OCI-LY7 (cell line): ENCODE measurements at regions not wholly inside any gene's neighbourhood (a gene's known extent, or its start where the extent isn't known, plus 50 kb on each side); places are given as distances from the start of the nearest gene placed in this dataset.
"Not testable (repeated sequence)": the region's sequence is repeated elsewhere in the genome, so short reads cannot be mapped to it uniquely, and the experiment has no call there.

Experiments
- BruUV-seq: library from RNA; stranded (reverse); fragments of 400-500 nt; replicated peaks from 2 replicates; lab custom pipeline; 2021; lab: Mats Ljungman, UMichigan
- CTCF ChIA-PET: fragments of 300-600 bp; sonication (Branson Sonifier 250); formaldehyde crosslinking; loops from one replicate; lab custom pipeline; 2022; ENCODE audit warnings: antibody characterized with exemption; ENCODE audit not compliant: unreplicated experiment; lab: Charles Lee
- POLR2A ChIA-PET: fragments of 300-600 bp; sonication (Branson Sonifier 250); formaldehyde crosslinking; loops from one replicate; lab custom pipeline; 2022; ENCODE audit warnings: antibody characterized with exemption; lab: Charles Lee
- DNase-seq: peaks from one replicate; pipeline ENCODE4 v3.0.0-alpha.2; 2015; ENCODE audit warnings: low spot score
- H2AFZ ChIP-seq: fragments of 200-600 bp; sonication (generic), shearing (Covaris generic); 2 replicates; pipeline ENCODE4 v1.6.1; 2014; ENCODE audit warnings: mild to moderate bottlenecking, antibody characterized with exemption, low read length, moderate library complexity
- H3K27ac ChIP-seq: fragments of 200-600 bp; sonication (generic); 2 replicates; pipeline ENCODE4 v1.5.1; 2014; ENCODE audit warnings: mixed run types, low read depth, mild to moderate bottlenecking, moderate library complexity, low read length, inconsistent platforms; ENCODE audit not compliant: poor library complexity, severe bottlenecking
- H3K36me3 ChIP-seq: fragments of 200-600 bp; sonication (generic); 2 replicates; pipeline ENCODE4 v1.6.1; 2014; ENCODE audit warnings: mild to moderate bottlenecking, antibody characterized with exemption, low read length, moderate library complexity, mixed read lengths; ENCODE audit not compliant: insufficient read depth
- H3K4me1 ChIP-seq: fragments of 200-600 bp; sonication (generic); 2 replicates; pipeline ENCODE4 v1.5.1; 2014; ENCODE audit warnings: mild to moderate bottlenecking, low read length; ENCODE audit not compliant: insufficient read depth, poor library complexity, severe bottlenecking
- H3K4me2 ChIP-seq: fragments of 200-600 bp; sonication (generic); 2 replicates; pipeline ENCODE4 v1.6.1; 2014; ENCODE audit warnings: mild to moderate bottlenecking, low read length
- H3K4me3 ChIP-seq: fragments of 200-600 bp; sonication (generic); 2 replicates; pipeline ENCODE4 v1.5.1; 2014; ENCODE audit warnings: mild to moderate bottlenecking, low read depth, low read length; ENCODE audit not compliant: poor library complexity, severe bottlenecking
- H3K79me2 ChIP-seq: fragments of 200-600 bp; sonication (generic); 2 replicates; pipeline ENCODE4 v1.6.1; 2016; ENCODE audit warnings: low read depth, mild to moderate bottlenecking, low read length, moderate library complexity, mixed read lengths; ENCODE audit not compliant: insufficient read depth
- H3K9me2 ChIP-seq: fragments of 200-600 bp; sonication (generic); 2 replicates; pipeline ENCODE4 v1.6.1; 2016; ENCODE audit warnings: mild to moderate bottlenecking, low read length, mixed read lengths; ENCODE audit not compliant: insufficient read depth
- H3K9me3 ChIP-seq: fragments of 200-600 bp; sonication (generic); 2 replicates; pipeline ENCODE4 v1.6.1; 2014; ENCODE audit warnings: mild to moderate bottlenecking, mixed run types, low read length, mixed read lengths
- H4K20me1 ChIP-seq: fragments of 200-600 bp; sonication (generic); 2 replicates; pipeline ENCODE4 v1.6.1; 2014; ENCODE audit warnings: mild to moderate bottlenecking, antibody characterized with exemption, low read length, moderate library complexity, mixed read lengths; ENCODE audit not compliant: insufficient read depth
- CTCF ChIP-seq: fragments of 200-600 bp; sonication (generic); conservative IDR thresholded peaks from 2 replicates; pipeline ENCODE4 v1.5.1; 2014; ENCODE audit warnings: mild to moderate bottlenecking, antibody characterized with exemption, low read length, moderate library complexity, mixed read lengths
- EZH2phosphoT487 ChIP-seq: fragments of 200-600 bp; sonication (generic); IDR thresholded peaks from 2 replicates; pipeline ENCODE4 v1.6.1; 2018; ENCODE audit warnings: low read depth, borderline replicate concordance, mild to moderate bottlenecking, mixed run types, antibody characterized with exemption, low read length, moderate library complexity, mixed read lengths
- intact Hi-C: fragments of 100-400 bp; cut with micrococcal nuclease; formaldehyde crosslinking; loops from one replicate; pipeline ENCODE4 v1.10.0; 2022; ENCODE audit not compliant: unreplicated experiment

- Histone ChIP-seq H3K4me3 (no peak overlapping the region), H3K36me3 (no peaks in the 10 kb centered on the region), H3K27ac (no peak overlapping the region), H4K20me1 (no peaks in the 10 kb centered on the region), H2AFZ (no peak overlapping the region), H3K9me3 (no peaks in the 10 kb centered on the region), H3K4me1 (no peaks in the 10 kb centered on the region), H3K4me2 (no peak overlapping the region), H3K79me2 (no peaks in the 10 kb centered on the region), H3K9me2 (no peaks in the 10 kb centered on the region)
- ChIA-PET CTCF (no interaction called here), POLR2A (interaction anchor here (0.7 kb wide), 1 partner anchor 54 kb away, joined by 3 read pairs; no protein-coding TSS in a partner anchor)
- no TSS peak for BruUV-seq
- TF ChIP-seq EZH2phosphoT487 (no peak), CTCF (no peak)
- intact Hi-C loops = no loop called here
- no peak for DNase-seq
Measured at GRCh38 chr4:45423896-45424295, 697.5 kb upstream of the GNPDA2 start.

GRCh38 chr4:45420091-45420674 is 693.8 kb upstream of the GNPDA2 start:
- CTCF ChIA-PET, H3K9me2 ChIP-seq, intact Hi-C loops, H3K4me2 ChIP-seq, DNase-seq, H3K4me3 ChIP-seq, H2AFZ ChIP-seq, H3K27ac ChIP-seq, H3K4me1 ChIP-seq, H3K9me3 ChIP-seq, H4K20me1 ChIP-seq, POLR2A ChIA-PET, H3K79me2 ChIP-seq, H3K36me3 ChIP-seq, BruUV-seq: not testable (repeated sequence)

GRCh38 chr4:45410701-45411210 is 684.4 kb upstream of the GNPDA2 start:
- no peak for DNase-seq
- Histone ChIP-seq H3K4me1 (no peaks in the 10 kb centered on the region), H3K4me2 (no peak overlapping the region), H3K9me3 (no peaks in the 10 kb centered on the region), H3K9me2 (no peaks in the 10 kb centered on the region), H3K27ac (no peak overlapping the region), H3K36me3 (no peaks in the 10 kb centered on the region), H3K79me2 (no peaks in the 10 kb centered on the region), H3K4me3 (no peak overlapping the region), H4K20me1 (no peaks in the 10 kb centered on the region), H2AFZ (no peak overlapping the region)
- TF ChIP-seq CTCF = no peak
- POLR2A ChIA-PET = no interaction called here
- no TSS peak for BruUV-seq
- CTCF ChIA-PET = no interaction called here
- intact Hi-C loops = no loop called here
